SK-N-SH (cell line): ENCODE measurements at regions not wholly inside any gene's neighbourhood (a gene's known extent, or its start where the extent isn't known, plus 50 kb on each side); places are given as distances from the start of the nearest gene placed in this dataset.

ENCODE experiments used
- CTCF ChIP-seq: fragments of 200-600 bp; sonication (generic); IDR thresholded peaks from 2 replicates; pipeline ENCODE4 v1.6.1; 2017; ENCODE audit warnings: antibody characterized with exemption, mild to moderate bottlenecking, moderate library complexity
- EZH2phosphoT487 ChIP-seq: fragments of 200-600 bp; sonication (generic); IDR thresholded peaks from 2 replicates; pipeline ENCODE4 v1.6.1; 2017; ENCODE audit warnings: low read depth, mixed run types, mild to moderate bottlenecking, antibody characterized with exemption, moderate library complexity, borderline replicate concordance
- GABPA ChIP-seq: IDR thresholded peaks from 2 replicates; pipeline ENCODE4 v1.4.0; 2012; ENCODE audit warnings: low read depth, mild to moderate bottlenecking
- GATA2 ChIP-seq: sonication (generic); formaldehyde crosslinking; IDR thresholded peaks from 2 replicates; pipeline ENCODE4 v1.5.0; 2020; ENCODE audit warnings: mild to moderate bottlenecking, missing genetic modification reagents
- PBX3 ChIP-seq: IDR thresholded peaks from 2 replicates; pipeline ENCODE4; 2012
- POLR2AphosphoS5 ChIP-seq: IDR thresholded peaks from 2 replicates; pipeline ENCODE4 v1.6.1; 2012; ENCODE audit warnings: low read depth, low read length
- RAD21 ChIP-seq: IDR thresholded peaks from 2 replicates; pipeline ENCODE4 v1.6.1; 2012; ENCODE audit warnings: mild to moderate bottlenecking, low read length
- RXRA ChIP-seq: IDR thresholded peaks from 2 replicates; pipeline ENCODE4 v1.4.0; 2012; ENCODE audit warnings: low read depth, mild to moderate bottlenecking, borderline replicate concordance
- SIN3A ChIP-seq: IDR thresholded peaks from 2 replicates; pipeline ENCODE4 v1.6.1; 2012; ENCODE audit warnings: low read depth, mild to moderate bottlenecking, low read length, moderate library complexity, borderline replicate concordance
- TAF1 ChIP-seq: IDR thresholded peaks from 2 replicates; pipeline ENCODE4 v1.6.1; 2012; ENCODE audit warnings: low read depth, mild to moderate bottlenecking, low read length, moderate library complexity, borderline replicate concordance
- TCF12 ChIP-seq: IDR thresholded peaks from 2 replicates; pipeline ENCODE4 v1.4.0; 2012
- USF1 ChIP-seq: IDR thresholded peaks from 2 replicates; pipeline ENCODE4 v1.4.0; 2012; ENCODE audit warnings: low read depth, borderline replicate concordance

- TF ChIP-seq TAF1 = no peak
- TF ChIP-seq CTCF = no peak
- TF ChIP-seq TCF12 = no peak
- no peak for TF ChIP-seq PBX3
- TF ChIP-seq SIN3A = no peak
- no peak for TF ChIP-seq GABPA
- no peak for TF ChIP-seq RXRA
- no peak for TF ChIP-seq RAD21
- TF ChIP-seq POLR2AphosphoS5 = no peak
- no peak for TF ChIP-seq USF1
- TF ChIP-seq GATA2 (CRISPR knock-in tag) = no peak
- TF ChIP-seq EZH2phosphoT487 = no peak
These were observed 67.1 kb upstream of the SH3PXD2B start for GRCh38 chr5:172521338-172521932.
